Esophagus (tissue), 2 donors: ENCODE measurements at regions not wholly inside any gene's neighbourhood (a gene's known extent, or its start where the extent isn't known, plus 50 kb on each side); places are given as distances from the start of the nearest gene placed in this dataset.
A peak's percentile ranks its signal among the peaks of the same experiment; 100 is the strongest.

Source experiments
- H3K27ac ChIP-seq, 2 donors: one replicate each; pipeline ENCODE4 v1.5.1; 2013; ENCODE audit warnings: low read depth in 2 of 2, mild to moderate bottlenecking in 2 of 2, inconsistent platforms in 1 of 2, low read length in 1 of 2, moderate library complexity in 1 of 2
- H3K27me3 ChIP-seq, 2 donors: one replicate each; pipeline ENCODE4 v1.6.1; 2013; ENCODE audit warnings: low read length in 2 of 2, control low read depth in 1 of 2, mild to moderate bottlenecking in 1 of 2; ENCODE audit not compliant: insufficient read depth in 2 of 2, control insufficient read depth in 1 of 2
- H3K36me3 ChIP-seq, 2 donors: one replicate each; pipeline ENCODE4 v1.6.1; 2013; ENCODE audit warnings: low read length in 1 of 2; ENCODE audit not compliant: control insufficient read depth in 2 of 2, insufficient read depth in 2 of 2
- H3K4me1 ChIP-seq, 2 donors: one replicate each; pipeline ENCODE4 v1.6.1; 2013; ENCODE audit warnings: low read length in 1 of 2; ENCODE audit not compliant: control insufficient read depth in 2 of 2, insufficient read depth in 2 of 2
- H3K4me3 ChIP-seq, 2 donors: one replicate each; pipeline ENCODE4 v1.5.1; 2013; ENCODE audit warnings: low read length in 2 of 2, mild to moderate bottlenecking in 2 of 2, low read depth in 1 of 2, moderate library complexity in 1 of 2
- H3K9me3 ChIP-seq, 2 donors: one replicate each; pipeline ENCODE4 v1.6.1; 2013; ENCODE audit warnings: mild to moderate bottlenecking in 2 of 2, low read depth in 1 of 2, low read length in 1 of 2, moderate library complexity in 1 of 2; ENCODE audit not compliant: control insufficient read depth in 2 of 2, insufficient read depth in 1 of 2
- WGBS, 2 donors: extraction: QIAGEN DNeasy Blood & Tissue Kit; methylation state at CpG; one replicate each; pipeline ENCODE4 v1.1.7; 2013; 5-methylcytosine and 5-hydroxymethylcytosine counted together
- donor health status: healthy with polysubstance abuse.
- donor health status: Bipolar disorder and iron deficiency.

DNA sequence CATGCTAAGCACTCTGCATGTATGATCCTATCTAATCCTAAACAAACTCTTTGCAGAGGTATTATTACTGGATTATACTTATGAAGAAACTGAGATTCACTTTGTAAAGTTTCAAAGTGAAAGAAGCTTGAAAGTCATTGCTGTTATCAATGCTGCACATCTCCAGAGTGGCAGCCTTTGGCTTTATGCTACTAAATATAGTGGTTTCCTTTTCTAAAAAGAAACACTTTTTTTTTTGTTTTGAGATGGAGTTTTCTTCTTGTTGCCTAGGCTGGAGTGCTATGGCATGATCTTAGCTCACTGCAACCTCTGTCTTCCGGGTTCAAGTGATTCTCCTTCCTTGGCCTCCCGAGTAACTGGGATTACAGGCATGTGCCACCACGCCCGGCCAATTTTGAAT is 114.9 kb upstream of the RAB27B start:
- Histone ChIP-seq H3K36me3 (no peaks in the 10 kb centered on the region), H3K27me3 (no peaks in the 10 kb centered on the region), H3K4me1 (peaks cover 0 to 3% of the 10 kb centered on the region in 2 donors), H3K27ac (no peak overlapping the region), H3K9me3 (no peaks in the 10 kb centered on the region), H3K4me3 (no peak overlapping the region)
- 87 to 97% methylated on average over 4 of the region's 4 CpGs for WGBS, 2 donors

DNA sequence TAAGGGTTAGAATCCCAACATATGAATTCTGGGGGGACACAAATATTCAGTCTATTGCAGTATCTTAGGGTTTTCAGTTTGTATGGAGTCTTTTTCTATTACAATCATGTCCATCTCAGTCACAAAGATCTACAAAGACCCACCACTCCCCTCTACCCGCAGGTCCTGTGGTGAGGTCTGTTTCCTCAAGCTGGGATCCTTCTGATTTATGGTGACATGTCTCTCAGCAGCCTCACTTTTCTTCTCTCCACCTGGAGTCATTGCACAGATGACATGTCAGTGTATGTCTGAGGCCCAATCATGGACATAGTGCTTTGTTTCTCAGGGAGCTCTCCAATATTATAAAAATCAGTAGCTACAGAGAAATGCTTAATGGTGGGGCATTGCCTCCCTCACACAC is 113.4 kb upstream of the RAB27B start:
- WGBS, 2 donors, result 70 to 75% methylated on average over 1 of the region's 1 CpG
- Histone ChIP-seq H3K4me1 (peaks cover 0 to 3% of the 10 kb centered on the region in 2 donors), H3K27ac (no peak overlapping the region), H3K27me3 (no peaks in the 10 kb centered on the region), H3K9me3 (no peaks in the 10 kb centered on the region), H3K36me3 (no peaks in the 10 kb centered on the region), H3K4me3 (no peak overlapping the region)

GRCh38 chr18:54716586-54716985 is 111.7 kb upstream of the RAB27B start:
- 67 to 79% methylated on average over 2 of the region's 2 CpGs for WGBS, 2 donors
- peaks cover 0 to 3% of the 10 kb centered on the region in 2 donors for H3K4me1 ChIP-seq

DNA sequence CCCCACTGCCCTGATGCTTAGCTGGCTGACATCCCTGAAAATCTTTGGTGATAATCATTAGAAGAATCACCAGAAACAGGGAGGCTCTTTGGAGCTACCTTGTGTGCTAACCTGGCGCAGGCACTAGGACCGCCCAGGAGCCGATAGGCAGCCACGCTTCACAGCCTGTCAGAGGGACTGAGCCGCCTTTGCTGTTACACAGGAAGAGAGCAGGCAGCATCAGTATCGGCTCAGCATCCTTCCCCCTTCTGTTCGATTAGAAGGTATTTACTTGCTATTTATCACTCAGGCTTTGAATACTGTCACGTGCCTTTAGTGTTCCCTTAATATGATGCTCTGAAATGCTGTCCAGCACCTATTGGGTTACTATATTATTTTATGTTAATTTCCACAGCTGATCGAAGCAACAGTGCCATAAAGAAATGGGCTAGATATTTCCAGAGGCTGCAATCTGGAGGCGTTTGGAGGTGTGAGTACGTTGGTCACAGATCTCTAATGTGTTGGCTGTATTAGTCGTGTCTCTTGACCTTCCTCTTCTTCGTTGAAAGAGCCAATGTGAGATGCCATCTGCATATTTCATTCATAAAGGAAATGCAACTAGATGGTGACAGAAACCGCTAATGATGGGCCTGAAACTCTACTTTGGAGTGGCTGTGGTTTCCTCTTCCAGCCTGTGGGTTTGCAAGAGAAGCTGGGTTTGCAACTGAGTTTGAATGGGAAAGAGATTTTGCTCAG is 110.4 kb upstream of the RAB27B start:
- Histone ChIP-seq H3K4me3 (peak overlapping the region in 1 of 2 donors; percentile 3), H3K36me3 (no peaks in the 10 kb centered on the region), H3K27me3 (no peaks in the 10 kb centered on the region), H3K9me3 (no peaks in the 10 kb centered on the region), H3K4me1 (no peaks in the 10 kb centered on the region), H3K27ac (no peak overlapping the region)
- 22 to 25% methylated on average over 14 of the region's 14 CpGs for WGBS, 2 donors

More at GRCh38 chr18:54716586-54716985, 111.7 kb upstream of the RAB27B start:
- no peaks in the 10 kb centered on the region for H3K9me3 ChIP-seq
- H3K27ac ChIP-seq, result no peak overlapping the region
- H3K4me3 ChIP-seq, result no peak overlapping the region
- no peaks in the 10 kb centered on the region for H3K36me3 ChIP-seq
- no peaks in the 10 kb centered on the region for H3K27me3 ChIP-seq

DNA sequence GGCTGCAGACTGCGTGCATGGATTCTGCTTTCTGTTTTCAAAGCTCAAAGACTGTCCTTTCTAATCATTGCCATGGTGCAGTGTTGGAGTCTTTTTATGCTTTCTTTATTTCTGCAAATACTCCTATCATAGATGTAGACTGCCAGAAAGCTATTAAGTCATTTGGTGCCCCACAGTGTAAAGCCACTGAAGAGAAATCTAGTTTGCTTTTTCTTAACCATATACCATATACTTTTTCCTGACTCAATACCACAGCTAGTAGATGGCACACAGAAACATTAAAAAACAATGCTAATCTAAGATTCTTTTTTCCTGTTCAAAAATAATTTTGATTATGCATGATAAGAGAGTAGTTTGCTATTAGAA is 109.9 kb upstream of the RAB27B start:
- 43 to 44% methylated on average over 1 of the region's 1 CpG for WGBS, 2 donors
- Histone ChIP-seq H3K4me3 (no peak overlapping the region), H3K9me3 (no peaks in the 10 kb centered on the region), H3K36me3 (no peaks in the 10 kb centered on the region), H3K27me3 (no peaks in the 10 kb centered on the region), H3K4me1 (no peaks in the 10 kb centered on the region), H3K27ac (no peak overlapping the region)

DNA sequence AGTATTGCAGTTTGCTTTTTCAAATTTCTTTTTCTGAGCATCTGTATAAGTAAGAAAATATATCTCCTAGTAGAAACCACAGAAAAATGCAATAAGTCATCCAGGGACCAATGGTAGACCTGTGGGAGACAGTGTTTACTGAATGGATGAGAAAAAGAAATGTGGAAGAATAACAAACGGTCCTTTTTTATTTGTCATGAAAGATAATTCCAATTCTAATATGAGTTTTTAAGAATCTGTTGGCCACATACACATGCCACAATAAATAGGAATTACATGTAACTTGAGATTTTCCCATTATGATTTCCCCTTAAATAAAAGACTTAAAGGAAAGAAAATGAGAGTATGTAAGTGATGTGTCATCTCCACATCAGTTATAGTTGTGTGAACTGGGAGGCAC is 107.7 kb upstream of the RAB27B start:
- H3K4me1 ChIP-seq, result no peaks in the 10 kb centered on the region
- 68 to 81% methylated on average over 1 of the region's 1 CpG for WGBS, 2 donors

DNA sequence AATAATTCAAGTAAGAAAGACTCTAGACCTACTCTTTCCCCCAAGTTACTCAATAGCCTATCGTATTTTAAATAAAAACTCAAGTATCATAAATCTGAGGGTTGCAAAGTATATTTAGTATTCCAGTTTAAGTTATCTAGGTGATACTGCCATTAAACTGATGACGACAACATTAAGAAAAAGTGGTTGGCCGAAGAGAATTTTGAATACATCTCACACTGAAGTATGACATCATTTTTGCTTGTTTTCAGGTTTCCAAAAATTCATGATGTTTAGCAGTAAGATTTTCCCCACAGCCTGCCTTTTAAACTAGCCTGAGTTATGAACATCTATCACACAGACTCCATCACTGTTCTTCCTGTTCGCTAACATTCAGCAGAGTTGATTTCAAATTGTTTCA is 102.1 kb upstream of the RAB27B start:
- H3K9me3 ChIP-seq, result no peaks in the 10 kb centered on the region
- WGBS, 2 donors, result 94% methylated on average over 4 of the region's 4 CpGs
- no peaks in the 10 kb centered on the region for H3K27me3 ChIP-seq
- H3K4me3 ChIP-seq, result no peak overlapping the region
- no peak overlapping the region for H3K27ac ChIP-seq
- H3K36me3 ChIP-seq, result no peaks in the 10 kb centered on the region
- no peaks in the 10 kb centered on the region for H3K4me1 ChIP-seq

More for the DNA sequence above, 107.7 kb upstream of the RAB27B start:
- H3K4me3 ChIP-seq, result no peak overlapping the region
- no peaks in the 10 kb centered on the region for H3K36me3 ChIP-seq
- H3K27me3 ChIP-seq, result no peaks in the 10 kb centered on the region
- H3K27ac ChIP-seq, result no peak overlapping the region
- no peaks in the 10 kb centered on the region for H3K9me3 ChIP-seq

- 39 to 48% methylated on average over 3 of the region's 3 CpGs for WGBS, 2 donors
- Histone ChIP-seq H3K9me3 (no peaks in the 10 kb centered on the region), H3K36me3 (no peaks in the 10 kb centered on the region), H3K4me1 (no peaks in the 10 kb centered on the region), H3K27me3 (no peaks in the 10 kb centered on the region), H3K27ac (no peak overlapping the region), H3K4me3 (no peak overlapping the region)
Measured at GRCh38 chr18:54734059-54734458, 94.2 kb upstream of the RAB27B start.

GRCh38 chr18:54736981-54737380 is 91.3 kb upstream of the RAB27B start:
- H3K36me3 ChIP-seq, result no peaks in the 10 kb centered on the region
- no peaks in the 10 kb centered on the region for H3K27me3 ChIP-seq
- no peak overlapping the region for H3K4me3 ChIP-seq
- WGBS, 2 donors, result 74 to 86% methylated on average over 1 of the region's 1 CpG
- no peaks in the 10 kb centered on the region for H3K4me1 ChIP-seq
- H3K27ac ChIP-seq, result no peak overlapping the region
- H3K9me3 ChIP-seq, result no peaks in the 10 kb centered on the region

DNA sequence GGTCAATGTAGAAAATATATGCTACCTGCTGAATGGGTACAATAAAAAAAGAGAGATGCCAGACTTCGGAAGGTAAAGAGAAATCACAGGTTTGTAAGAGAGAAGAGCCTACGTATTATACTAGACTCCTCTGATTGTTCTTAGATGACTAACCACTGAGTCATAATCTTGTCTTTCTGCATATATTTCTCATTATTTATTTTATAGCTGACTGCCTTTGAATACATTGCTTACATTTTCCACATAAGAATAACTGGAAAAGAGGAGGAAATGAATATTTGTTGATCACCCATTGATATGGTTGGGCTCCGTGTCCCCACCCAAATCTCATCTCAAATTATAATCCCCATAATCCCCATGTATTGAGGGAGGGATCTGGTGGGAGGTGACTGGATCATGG is 90.3 kb upstream of the RAB27B start:
- Histone ChIP-seq H3K4me1 (no peaks in the 10 kb centered on the region), H3K36me3 (no peaks in the 10 kb centered on the region), H3K4me3 (no peak overlapping the region), H3K27me3 (no peaks in the 10 kb centered on the region), H3K27ac (peak overlapping the region in 1 of 2 donors; percentile 27), H3K9me3 (no peaks in the 10 kb centered on the region)
- WGBS, 2 donors, result 56 to 78% methylated on average over 3 of the region's 3 CpGs
